ENCODE measurements at regions not wholly inside any gene's neighbourhood (a gene's known extent, or its start where the extent isn't known, plus 50 kb on each side); places are given as distances from the start of the nearest gene placed in this dataset.
A peak's percentile ranks its signal among the peaks of the same experiment; 100 is the strongest.

- DNase-seq (ENCODE audit: low read depth in 4 of 4, low spot score in 2 of 4): no peak
Observed at GRCh38 chr14:65794674-65795279, 382.2 kb downstream of the FUT8 start.

- DNase-seq (ENCODE audit: low read depth in 4 of 4, low spot score in 2 of 4): no peak
Observed at GRCh38 chr14:65798216-65798615, 385.7 kb downstream of the FUT8 start.

- no peak for DNase-seq (ENCODE audit: low read depth in 4 of 4, low spot score in 2 of 4)
Observed at GRCh38 chr14:65800694-65801093, 388.2 kb downstream of the FUT8 start.

GRCh38 chr14:65802196-65802595, 389.7 kb downstream of the FUT8 start:
- DNase-seq (ENCODE audit: low read depth in 4 of 4, low spot score in 2 of 4): no peak

GRCh38 chr14:65803885-65804284, 391.4 kb downstream of the FUT8 start:
- DNase-seq (ENCODE audit: low read depth in 4 of 4, low spot score in 2 of 4): no peak

GRCh38 chr14:65804439-65805112, 392.0 kb downstream of the FUT8 start:
- no peak for DNase-seq (ENCODE audit: low read depth in 4 of 4, low spot score in 2 of 4)

GRCh38 chr14:65805113-65805473, 392.6 kb downstream of the FUT8 start:
- no peak for DNase-seq (ENCODE audit: low read depth in 4 of 4, low spot score in 2 of 4)

GRCh38 chr14:65808390-65808789, 395.9 kb downstream of the FUT8 start:
- DNase-seq (ENCODE audit: low read depth in 4 of 4, low spot score in 2 of 4): no peak

GRCh38 chr14:65810322-65810721, 397.8 kb downstream of the FUT8 start:
- no peak for DNase-seq (ENCODE audit: low read depth in 4 of 4, low spot score in 2 of 4)

- no peak for DNase-seq (ENCODE audit: low read depth in 4 of 4, low spot score in 2 of 4)
Observed at GRCh38 chr14:65813760-65814384, 401.3 kb downstream of the FUT8 start.

- no peak for DNase-seq (ENCODE audit: low read depth in 4 of 4, low spot score in 2 of 4)
Observed at GRCh38 chr14:65815127-65815526, 402.6 kb downstream of the FUT8 start.

- DNase-seq (ENCODE audit: low read depth in 4 of 4, low spot score in 2 of 4): no peak
Observed at GRCh38 chr14:65817011-65817410, 404.5 kb downstream of the FUT8 start.

- no peak for DNase-seq (ENCODE audit: low read depth in 4 of 4, low spot score in 2 of 4)
Observed at GRCh38 chr14:65819569-65819968, 407.0 kb downstream of the FUT8 start.

GRCh38 chr14:65821224-65821753, 408.8 kb downstream of the FUT8 start:
- DNase-seq (ENCODE audit: low read depth in 4 of 4, low spot score in 2 of 4): no peak

GRCh38 chr14:65824285-65824977, 411.9 kb downstream of the FUT8 start:
- DNase-seq (ENCODE audit: low read depth in 4 of 4, low spot score in 2 of 4): peak in 1 of 4 donors; percentile 31

- no peak for DNase-seq (ENCODE audit: low read depth in 4 of 4, low spot score in 2 of 4)
Observed at GRCh38 chr14:65824978-65825299, 412.4 kb downstream of the FUT8 start.

GRCh38 chr14:65826946-65827345, 414.4 kb downstream of the FUT8 start:
- DNase-seq (ENCODE audit: low read depth in 4 of 4, low spot score in 2 of 4): no peak

- DNase-seq (ENCODE audit: low read depth in 4 of 4, low spot score in 2 of 4): no peak
Observed at GRCh38 chr14:65827520-65827919, 415.0 kb downstream of the FUT8 start.

- DNase-seq (ENCODE audit: low read depth in 4 of 4, low spot score in 2 of 4): no peak
Observed at GRCh38 chr14:65828396-65828795, 415.9 kb downstream of the FUT8 start.

GRCh38 chr14:65832431-65833266, 420.1 kb downstream of the FUT8 start:
- DNase-seq (ENCODE audit: low read depth in 4 of 4, low spot score in 2 of 4): peak in 2 of 4 donors; percentile 13 to 24

Measured in left renal cortex interstitium (tissue), 4 donors.